AG04450 (cell line): ENCODE measurements at regions not wholly inside any gene's neighbourhood (a gene's known extent, or its start where the extent isn't known, plus 50 kb on each side); places are given as distances from the start of the nearest gene placed in this dataset.

ENCODE experiments used
- CTCF ChIA-PET: fragments of 300-600, 350-600 bp; formaldehyde crosslinking; extraction: SDS; loops from one replicate; lab custom pipeline; 2022; ENCODE audit warnings: antibody characterized with exemption, inconsistent platforms; lab: Charles Lee
- POLR2A ChIA-PET: fragments of 350-600 bp; formaldehyde crosslinking; extraction: SDS; loops from one replicate; lab custom pipeline; 2021; ENCODE audit warnings: antibody characterized with exemption, inconsistent platforms; lab: Yijun Ruan, JAX
- DNase-seq: peaks from one replicate; pipeline ENCODE4 v3.0.0-alpha.2; 2011; ENCODE audit warnings: low read depth, low spot score
- H3K27ac ChIP-seq: one replicate; pipeline ENCODE4 v1.5.1; 2012; ENCODE audit warnings: low read depth, low read length, control low read depth
- H3K27me3 ChIP-seq: one replicate; pipeline ENCODE4 v1.6.0; 2012; ENCODE audit warnings: low read length; ENCODE audit not compliant: control insufficient read depth, insufficient read depth
- H3K4me3 ChIP-seq: 2 replicates; pipeline ENCODE4 v1.5.1; 2011; ENCODE audit warnings: mild to moderate bottlenecking, low read depth, low read length, control low read depth
- H3K9me3 ChIP-seq: 2 replicates; pipeline ENCODE4 v1.5.1; 2012; ENCODE audit warnings: low read length; ENCODE audit not compliant: control insufficient read depth, insufficient read depth
- CTCF ChIP-seq: IDR thresholded peaks from 2 replicates; pipeline ENCODE4 v1.5.1; 2011; ENCODE audit warnings: low read depth, low read length, control low read depth, inconsistent platforms

GRCh38 chr2:149872638-149873150 lies 285.1 kb upstream of the MMADHC start:
- Histone ChIP-seq H3K27me3 (no peaks in the 10 kb centered on the region), H3K27ac (no peak overlapping the region), H3K9me3 (no peaks in the 10 kb centered on the region), H3K4me3 (no peak overlapping the region)
- ChIA-PET POLR2A (no interaction called here), CTCF (interaction anchor here (0.9 kb wide), 1 partner anchor 11 kb away, joined by 3 read pairs; no protein-coding TSS in a partner anchor)
- DNase-seq: no peak
- no peak for TF ChIP-seq CTCF

- no peak for DNase-seq
- Histone ChIP-seq H3K27ac (no peak overlapping the region), H3K27me3 (no peaks in the 10 kb centered on the region), H3K4me3 (no peak overlapping the region), H3K9me3 (no peaks in the 10 kb centered on the region)
- TF ChIP-seq CTCF: no peak
- CTCF ChIA-PET: interaction anchor here (0.9 kb wide), 1 partner anchor 12 kb away, joined by 3 read pairs; no protein-coding TSS in a partner anchor
- POLR2A ChIA-PET: no interaction called here
These were observed 284.5 kb upstream of the MMADHC start for GRCh38 chr2:149872041-149872440.

- no peak for DNase-seq
- Histone ChIP-seq H3K9me3 (no peaks in the 10 kb centered on the region), H3K27me3 (no peaks in the 10 kb centered on the region), H3K27ac (no peak overlapping the region), H3K4me3 (no peak overlapping the region)
- ChIA-PET POLR2A (no interaction called here), CTCF (interaction anchor here (0.9 kb wide), 1 partner anchor 13 kb away, joined by 3 read pairs; no protein-coding TSS in a partner anchor)
- no peak for TF ChIP-seq CTCF
These were observed 283.7 kb upstream of the MMADHC start for GRCh38 chr2:149871091-149871885.

GRCh38 chr2:149863227-149863626 lies 275.7 kb upstream of the MMADHC start:
- CTCF ChIA-PET: no interaction called here
- no peak overlapping the region for H3K4me3 ChIP-seq
- POLR2A ChIA-PET: no interaction called here
- no peaks in the 10 kb centered on the region for H3K9me3 ChIP-seq
- H3K27ac ChIP-seq: no peak overlapping the region
- TF ChIP-seq CTCF: no peak
- DNase-seq: no peak
- no peaks in the 10 kb centered on the region for H3K27me3 ChIP-seq

- Histone ChIP-seq H3K9me3 (no peaks in the 10 kb centered on the region), H3K4me3 (no peak overlapping the region), H3K27ac (no peak overlapping the region), H3K27me3 (no peaks in the 10 kb centered on the region)
- CTCF ChIA-PET: no interaction called here
- DNase-seq: no peak
- no peak for TF ChIP-seq CTCF
- POLR2A ChIA-PET: no interaction called here
These were observed 273.5 kb upstream of the MMADHC start for GRCh38 chr2:149861034-149861433.
